ENCODE measurements at regions not wholly inside any gene's neighbourhood (a gene's known extent, or its start where the extent isn't known, plus 50 kb on each side); places are given as distances from the start of the nearest gene placed in this dataset.

DNA sequence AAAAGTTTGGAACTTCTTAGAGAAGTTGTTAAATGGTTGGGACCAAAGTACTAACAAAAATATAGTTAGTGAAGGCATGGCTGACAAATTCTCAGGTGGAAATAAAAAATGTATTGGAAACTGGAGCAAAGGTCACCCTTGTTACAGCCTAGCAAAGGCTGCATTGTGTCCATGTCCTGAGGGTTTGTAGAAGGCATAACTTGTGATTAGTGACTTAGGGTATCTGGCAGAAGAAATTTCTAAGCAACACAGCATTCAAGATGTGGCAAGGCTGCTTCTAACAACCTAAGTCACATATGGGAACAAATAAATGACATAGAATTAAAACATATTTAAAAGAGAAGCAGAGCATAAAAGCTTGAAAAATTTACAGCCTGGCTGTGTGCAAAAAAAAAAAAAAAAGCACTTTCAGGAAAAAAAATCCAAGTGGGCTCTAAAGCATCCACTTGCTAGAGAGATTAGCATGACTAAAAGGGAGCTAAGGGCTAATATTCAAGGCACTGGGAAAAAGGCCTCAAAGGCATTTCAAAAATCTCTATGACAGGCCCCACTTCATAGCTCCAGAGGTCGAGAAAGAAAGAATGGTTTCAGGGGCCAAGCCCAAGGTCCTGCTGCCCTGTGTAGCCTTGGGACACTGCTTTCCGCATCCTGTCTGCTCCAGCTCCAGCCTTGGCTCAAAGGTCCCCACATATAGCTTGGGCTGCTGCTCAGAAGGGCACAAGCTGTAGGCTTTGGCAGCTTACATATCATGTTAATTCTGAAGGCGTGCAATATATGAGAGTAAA, 453.2 kb upstream of the PTCHD4 start (continued):
- TF ChIP-seq, protein P1, sequence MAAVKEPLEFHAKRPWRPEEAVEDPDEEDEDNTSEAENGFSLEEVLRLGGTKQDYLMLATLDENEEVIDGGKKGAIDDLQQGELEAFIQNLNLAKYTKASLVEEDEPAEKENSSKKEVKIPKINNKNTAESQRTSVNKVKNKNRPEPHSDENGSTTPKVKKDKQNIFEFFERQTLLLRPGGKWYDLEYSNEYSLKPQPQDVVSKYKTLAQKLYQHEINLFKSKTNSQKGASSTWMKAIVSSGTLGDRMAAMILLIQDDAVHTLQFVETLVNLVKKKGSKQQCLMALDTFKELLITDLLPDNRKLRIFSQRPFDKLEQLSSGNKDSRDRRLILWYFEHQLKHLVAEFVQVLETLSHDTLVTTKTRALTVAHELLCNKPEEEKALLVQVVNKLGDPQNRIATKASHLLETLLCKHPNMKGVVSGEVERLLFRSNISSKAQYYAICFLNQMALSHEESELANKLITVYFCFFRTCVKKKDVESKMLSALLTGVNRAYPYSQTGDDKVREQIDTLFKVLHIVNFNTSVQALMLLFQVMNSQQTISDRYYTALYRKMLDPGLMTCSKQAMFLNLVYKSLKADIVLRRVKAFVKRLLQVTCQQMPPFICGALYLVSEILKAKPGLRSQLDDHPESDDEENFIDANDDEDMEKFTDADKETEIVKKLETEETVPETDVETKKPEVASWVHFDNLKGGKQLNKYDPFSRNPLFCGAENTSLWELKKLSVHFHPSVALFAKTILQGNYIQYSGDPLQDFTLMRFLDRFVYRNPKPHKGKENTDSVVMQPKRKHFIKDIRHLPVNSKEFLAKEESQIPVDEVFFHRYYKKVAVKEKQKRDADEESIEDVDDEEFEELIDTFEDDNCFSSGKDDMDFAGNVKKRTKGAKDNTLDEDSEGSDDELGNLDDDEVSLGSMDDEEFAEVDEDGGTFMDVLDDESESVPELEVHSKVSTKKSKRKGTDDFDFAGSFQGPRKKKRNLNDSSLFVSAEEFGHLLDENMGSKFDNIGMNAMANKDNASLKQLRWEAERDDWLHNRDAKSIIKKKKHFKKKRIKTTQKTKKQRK (IDR thresholded peaks at IDR 0.05; ENCODE audit: low read depth, low read length) = no peak
- no peak for TF ChIP-seq SMAD1 (IDR thresholded peaks at IDR 0.05; ENCODE audit: low read depth, partially characterized antibody)

DNA sequence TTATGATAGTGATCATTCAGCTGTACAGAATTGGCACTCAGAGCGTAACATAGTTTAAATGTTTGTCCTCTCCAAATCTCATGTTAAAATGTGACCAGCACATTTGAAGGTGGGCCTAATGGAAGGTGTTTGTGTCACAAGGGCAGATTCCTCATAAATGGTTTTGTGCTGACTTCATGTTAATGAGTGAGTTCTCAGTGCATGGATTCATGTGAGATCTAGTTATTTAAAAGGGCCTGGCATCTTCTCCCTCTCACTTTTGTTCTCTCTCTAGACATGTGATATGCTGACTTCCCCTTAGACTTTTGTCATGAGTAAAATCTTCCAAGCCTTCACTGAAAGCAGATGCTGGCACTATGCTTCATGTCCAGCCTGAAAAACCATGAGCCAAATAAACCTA, 452.4 kb upstream of the PTCHD4 start:
- WGBS (ENCODE audit: insufficient coverage, insufficient replicate concordance, low lambda C conversion rate, missing lambda C conversion rate) = 0% methylated on average over 1 of the region's 1 CpG
- CTCF ChIA-PET = no interaction called here
- no peak overlapping the region for H2AFZ ChIP-seq (ENCODE audit: control insufficient read depth, low read depth, low read length)
- no peak for TF ChIP-seq POU2F2 (IDR thresholded peaks at IDR 0.05; ENCODE audit: borderline replicate concordance, low read depth, low read length)
- TF ChIP-seq, protein P2, sequence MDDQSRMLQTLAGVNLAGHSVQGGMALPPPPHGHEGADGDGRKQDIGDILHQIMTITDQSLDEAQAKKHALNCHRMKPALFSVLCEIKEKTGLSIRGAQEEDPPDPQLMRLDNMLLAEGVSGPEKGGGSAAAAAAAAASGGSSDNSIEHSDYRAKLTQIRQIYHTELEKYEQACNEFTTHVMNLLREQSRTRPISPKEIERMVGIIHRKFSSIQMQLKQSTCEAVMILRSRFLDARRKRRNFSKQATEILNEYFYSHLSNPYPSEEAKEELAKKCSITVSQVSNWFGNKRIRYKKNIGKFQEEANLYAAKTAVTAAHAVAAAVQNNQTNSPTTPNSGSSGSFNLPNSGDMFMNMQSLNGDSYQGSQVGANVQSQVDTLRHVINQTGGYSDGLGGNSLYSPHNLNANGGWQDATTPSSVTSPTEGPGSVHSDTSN (IDR thresholded peaks at IDR 0.05; ENCODE audit: insufficient replicate concordance, low read depth, low read length) = no peak
- TF ChIP-seq BHLHE40 (IDR thresholded peaks at IDR 0.05; ENCODE audit: borderline replicate concordance in 1 of 2, low read depth in 2 of 2, low read length in 1 of 2) = no peak
- TF ChIP-seq EED (IDR thresholded peaks at IDR 0.05; ENCODE audit: low read depth) = no peak
- no peak for TF ChIP-seq CBX5 (IDR thresholded peaks at IDR 0.05; ENCODE audit: low read depth)
- TF ChIP-seq, protein P3, sequence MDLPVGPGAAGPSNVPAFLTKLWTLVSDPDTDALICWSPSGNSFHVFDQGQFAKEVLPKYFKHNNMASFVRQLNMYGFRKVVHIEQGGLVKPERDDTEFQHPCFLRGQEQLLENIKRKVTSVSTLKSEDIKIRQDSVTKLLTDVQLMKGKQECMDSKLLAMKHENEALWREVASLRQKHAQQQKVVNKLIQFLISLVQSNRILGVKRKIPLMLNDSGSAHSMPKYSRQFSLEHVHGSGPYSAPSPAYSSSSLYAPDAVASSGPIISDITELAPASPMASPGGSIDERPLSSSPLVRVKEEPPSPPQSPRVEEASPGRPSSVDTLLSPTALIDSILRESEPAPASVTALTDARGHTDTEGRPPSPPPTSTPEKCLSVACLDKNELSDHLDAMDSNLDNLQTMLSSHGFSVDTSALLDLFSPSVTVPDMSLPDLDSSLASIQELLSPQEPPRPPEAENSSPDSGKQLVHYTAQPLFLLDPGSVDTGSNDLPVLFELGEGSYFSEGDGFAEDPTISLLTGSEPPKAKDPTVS (IDR thresholded peaks at IDR 0.05; ENCODE audit: low read depth, low read length) = no peak
- no peak for TF ChIP-seq MTA2 (IDR thresholded peaks at IDR 0.05; ENCODE audit: low read depth)
- TF ChIP-seq TAF1 (IDR thresholded peaks at IDR 0.05; ENCODE audit: borderline replicate concordance, low read depth, low read length) = no peak
- TF ChIP-seq SRF (IDR thresholded peaks at IDR 0.05; ENCODE audit: low read depth in 2 of 2, low read length in 2 of 2) = no peak
- no peak for TF ChIP-seq TBL1XR1 (IDR thresholded peaks at IDR 0.05; ENCODE audit: low read depth, low read length)

More for the DNA sequence above, 452.4 kb upstream of the PTCHD4 start:
- Histone ChIP-seq H3K27ac (ENCODE audit: control insufficient read depth, insufficient read depth) (no peak overlapping the region), H3K4me3 (no peak overlapping the region), H3K79me2 (ENCODE audit: control insufficient read depth, insufficient read depth, low read length) (no peaks in the 10 kb centered on the region), H3K4me1 (ENCODE audit: control insufficient read depth, insufficient read depth, low read length) (no peaks in the 10 kb centered on the region), H3K27me3 (replicated peaks in 1 of 2; ENCODE audit: control insufficient read depth in 2 of 2, insufficient read depth in 2 of 2, low read length in 1 of 2) (no peaks in the 10 kb centered on the region), H3K36me3 (ENCODE audit: control insufficient read depth in 2 of 2, insufficient read depth in 2 of 2, low read length in 1 of 2) (no peaks in the 10 kb centered on the region), H3K4me2 (ENCODE audit: control insufficient read depth, insufficient read depth) (no peak overlapping the region), H4K20me1 (ENCODE audit: control insufficient read depth, insufficient read depth) (no peaks in the 10 kb centered on the region), H3K9me3 (replicated peaks; ENCODE audit: control insufficient read depth, insufficient read depth, low read length) (no peaks in the 10 kb centered on the region), H3K9ac (ENCODE audit: control insufficient read depth, insufficient read depth, low read length) (no peak overlapping the region)
- DNase-seq (ENCODE audit: low read depth, low spot score) (no peak), ATAC-seq (no peak), FAIRE-seq (no peak)
- no TSS peak for BruUV-seq (replicated peaks)
- ChIA-PET SMC1A (ENCODE audit: uncharacterized antibody, unreplicated experiment) (no interaction called here), RAD21 (ENCODE audit: unreplicated experiment) (no interaction called here), POLR2A (no interaction called here)
- in situ Hi-C loops (cut with MboI) = no loop called here
- intact Hi-C loops (cut with micrococcal nuclease; ENCODE audit: unreplicated experiment) = no loop called here

All from GM12878 (cell line).